T-helper 2 cell treated with Interferon-gamma antibody and Interleukin-4, amounts not matched to agents 5 μg/mL and 100 μg/mL, for 36 hours (primary cell): ENCODE measurements at regions not wholly inside any gene's neighbourhood (a gene's known extent, or its start where the extent isn't known, plus 50 kb on each side); places are given as distances from the start of the nearest gene placed in this dataset.

ENCODE experiments used
- DNase-seq: peaks from one replicate; pipeline ENCODE4 v3.0.0; 2021; ENCODE audit warnings: low spot score
- H3K27ac Mint-ChIP-seq: one replicate; pipeline ENCODE4 v1.8.0; 2021; ENCODE audit warnings: mild to moderate bottlenecking, mixed read lengths
- H3K27me3 Mint-ChIP-seq: one replicate; pipeline ENCODE4 v1.8.0; 2021; ENCODE audit warnings: low read depth, mixed read lengths
- H3K36me3 Mint-ChIP-seq: one replicate; pipeline ENCODE4 v1.8.0; 2021; ENCODE audit warnings: low read depth, mixed read lengths
- H3K4me1 Mint-ChIP-seq: one replicate; pipeline ENCODE4 v1.8.0; 2021; ENCODE audit warnings: low read depth, mixed read lengths
- H3K4me3 Mint-ChIP-seq: one replicate; pipeline ENCODE4 v1.8.0; 2022; ENCODE audit warnings: mild to moderate bottlenecking, moderate library complexity, mixed read lengths
- H3K9me3 Mint-ChIP-seq: one replicate; pipeline ENCODE4 v1.8.0; 2021; ENCODE audit warnings: mixed read lengths

DNA sequence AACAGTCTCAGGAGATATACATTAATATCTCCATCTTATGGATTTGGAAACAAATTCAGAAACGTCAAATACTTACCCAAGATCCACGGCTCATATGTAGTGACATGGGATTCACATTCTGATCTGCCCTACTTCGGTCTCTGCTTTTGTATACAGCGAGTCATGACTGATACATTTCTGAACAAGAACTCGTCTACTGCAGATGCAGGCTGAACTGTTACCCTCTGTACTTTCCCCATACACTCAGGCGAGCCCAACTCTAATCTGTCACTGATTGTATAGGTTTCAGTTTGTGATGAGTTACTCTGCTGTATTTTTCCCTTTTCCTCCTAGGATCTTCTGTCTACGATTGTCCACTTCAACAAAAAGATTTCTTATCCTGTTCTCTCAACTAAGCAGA, 441.6 kb downstream of the CCDC91 start:
- Mint-ChIP-seq H3K36me3 (no peaks in the 10 kb centered on the region), H3K9me3 (no peaks in the 10 kb centered on the region), H3K4me3 (no peak overlapping the region), H3K27ac (no peak overlapping the region), H3K27me3 (no peaks in the 10 kb centered on the region), H3K4me1 (no peaks in the 10 kb centered on the region)
- no peak for DNase-seq

- no peaks in the 10 kb centered on the region for H3K27me3 Mint-ChIP-seq
- H3K36me3 Mint-ChIP-seq, result no peaks in the 10 kb centered on the region
- no peaks in the 10 kb centered on the region for H3K4me1 Mint-ChIP-seq
- DNase-seq, result no peak
- no peak overlapping the region for H3K4me3 Mint-ChIP-seq
- no peaks in the 10 kb centered on the region for H3K9me3 Mint-ChIP-seq
- no peak overlapping the region for H3K27ac Mint-ChIP-seq
Observed at GRCh38 chr12:28640519-28640918, 450.3 kb downstream of the CCDC91 start.

GRCh38 chr12:28645436-28645835, 455.2 kb downstream of the CCDC91 start:
- H3K4me1 Mint-ChIP-seq, result no peaks in the 10 kb centered on the region
- no peak overlapping the region for H3K27ac Mint-ChIP-seq
- no peaks in the 10 kb centered on the region for H3K27me3 Mint-ChIP-seq
- no peak for DNase-seq
- no peak overlapping the region for H3K4me3 Mint-ChIP-seq
- H3K36me3 Mint-ChIP-seq, result no peaks in the 10 kb centered on the region
- H3K9me3 Mint-ChIP-seq, result no peaks in the 10 kb centered on the region

DNA sequence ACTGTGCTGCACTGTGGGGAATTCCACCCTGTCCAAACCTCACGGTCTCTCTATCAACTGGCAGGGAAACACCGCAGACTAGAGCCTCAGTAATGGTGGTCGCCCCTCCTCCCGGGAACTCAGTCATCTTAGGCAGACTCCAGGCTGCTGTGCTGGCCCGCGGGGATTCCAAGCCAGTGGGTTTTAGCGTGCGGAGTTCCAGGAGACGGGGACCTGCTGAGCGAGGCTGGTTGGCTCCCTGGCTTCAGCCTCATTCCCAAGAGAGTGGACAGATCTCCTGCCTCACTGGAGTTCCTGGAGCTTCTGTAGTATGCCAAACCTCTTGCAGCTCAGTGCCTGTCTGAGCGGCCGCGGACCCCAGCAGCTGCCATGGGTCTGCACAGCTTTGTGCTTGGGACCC, 455.6 kb downstream of the CCDC91 start:
- no peak for DNase-seq
- H3K27me3 Mint-ChIP-seq, result no peaks in the 10 kb centered on the region
- no peaks in the 10 kb centered on the region for H3K9me3 Mint-ChIP-seq
- H3K27ac Mint-ChIP-seq, result no peak overlapping the region
- H3K4me1 Mint-ChIP-seq, result no peaks in the 10 kb centered on the region
- no peak overlapping the region for H3K4me3 Mint-ChIP-seq
- no peaks in the 10 kb centered on the region for H3K36me3 Mint-ChIP-seq

GRCh38 chr12:28650906-28651305, 460.6 kb downstream of the CCDC91 start:
- H3K27me3 Mint-ChIP-seq, result no peaks in the 10 kb centered on the region
- H3K27ac Mint-ChIP-seq, result no peak overlapping the region
- no peaks in the 10 kb centered on the region for H3K4me1 Mint-ChIP-seq
- no peaks in the 10 kb centered on the region for H3K36me3 Mint-ChIP-seq
- H3K9me3 Mint-ChIP-seq, result no peaks in the 10 kb centered on the region
- no peak overlapping the region for H3K4me3 Mint-ChIP-seq
- no peak for DNase-seq

DNA sequence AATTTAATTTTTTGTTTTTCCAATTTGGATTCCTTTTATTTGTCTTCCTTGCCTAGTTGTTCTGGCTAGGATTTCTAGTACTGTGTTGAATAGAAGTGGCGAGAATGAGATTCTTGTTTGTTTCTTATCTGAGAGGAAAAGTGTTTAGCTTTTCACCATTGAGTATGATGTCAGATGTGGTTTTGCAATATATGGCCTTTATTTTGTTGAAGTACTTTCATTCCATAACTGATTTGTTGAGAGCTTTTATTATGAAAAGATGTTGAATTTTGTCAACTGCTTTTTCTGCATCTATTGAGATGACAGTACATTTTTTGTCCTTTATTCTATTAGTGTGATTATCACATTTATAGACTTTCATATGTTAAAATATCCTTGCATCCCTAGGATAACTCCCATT, 462.0 kb downstream of the CCDC91 start:
- Mint-ChIP-seq H3K4me3 (no peak overlapping the region), H3K9me3 (no peaks in the 10 kb centered on the region), H3K27me3 (no peaks in the 10 kb centered on the region), H3K36me3 (no peaks in the 10 kb centered on the region), H3K27ac (no peak overlapping the region), H3K4me1 (no peaks in the 10 kb centered on the region)
- DNase-seq, result no peak

DNA sequence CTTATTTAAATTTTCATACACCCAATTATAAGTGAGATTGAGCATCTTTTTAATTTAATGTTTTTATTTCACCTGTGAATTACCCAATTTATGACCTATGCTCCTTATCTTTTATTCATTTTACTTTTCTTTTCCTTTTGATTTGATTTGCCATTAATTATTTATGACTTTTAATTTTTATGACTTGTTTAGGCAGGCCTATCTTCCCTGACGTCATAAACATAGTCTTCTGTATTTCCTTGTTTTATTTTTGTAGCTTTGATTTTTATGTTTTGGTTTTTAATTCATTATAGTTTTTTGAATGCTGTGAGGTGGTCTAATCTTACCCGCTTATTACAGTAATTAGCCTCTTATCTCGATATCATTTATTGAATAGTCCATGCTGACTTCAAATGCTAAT, 467.1 kb upstream of the FAR2 start:
- no peak for DNase-seq
- no peaks in the 10 kb centered on the region for H3K36me3 Mint-ChIP-seq
- no peak overlapping the region for H3K27ac Mint-ChIP-seq
- H3K4me3 Mint-ChIP-seq, result no peak overlapping the region
- H3K27me3 Mint-ChIP-seq, result no peaks in the 10 kb centered on the region
- no peaks in the 10 kb centered on the region for H3K4me1 Mint-ChIP-seq
- H3K9me3 Mint-ChIP-seq, result peaks cover under 1% of the 10 kb centered on the region

- Mint-ChIP-seq H3K4me3 (no peak overlapping the region), H3K36me3 (no peaks in the 10 kb centered on the region), H3K4me1 (no peaks in the 10 kb centered on the region), H3K9me3 (no peaks in the 10 kb centered on the region), H3K27ac (no peak overlapping the region), H3K27me3 (no peaks in the 10 kb centered on the region)
- no peak for DNase-seq
Observed at GRCh38 chr12:28683366-28683765, 465.7 kb upstream of the FAR2 start.

- Mint-ChIP-seq H3K36me3 (no peaks in the 10 kb centered on the region), H3K9me3 (no peaks in the 10 kb centered on the region), H3K27ac (no peak overlapping the region), H3K4me1 (no peaks in the 10 kb centered on the region), H3K27me3 (no peaks in the 10 kb centered on the region), H3K4me3 (no peak overlapping the region)
- no peak for DNase-seq
Observed at GRCh38 chr12:28689398-28690175, 459.5 kb upstream of the FAR2 start.

DNA sequence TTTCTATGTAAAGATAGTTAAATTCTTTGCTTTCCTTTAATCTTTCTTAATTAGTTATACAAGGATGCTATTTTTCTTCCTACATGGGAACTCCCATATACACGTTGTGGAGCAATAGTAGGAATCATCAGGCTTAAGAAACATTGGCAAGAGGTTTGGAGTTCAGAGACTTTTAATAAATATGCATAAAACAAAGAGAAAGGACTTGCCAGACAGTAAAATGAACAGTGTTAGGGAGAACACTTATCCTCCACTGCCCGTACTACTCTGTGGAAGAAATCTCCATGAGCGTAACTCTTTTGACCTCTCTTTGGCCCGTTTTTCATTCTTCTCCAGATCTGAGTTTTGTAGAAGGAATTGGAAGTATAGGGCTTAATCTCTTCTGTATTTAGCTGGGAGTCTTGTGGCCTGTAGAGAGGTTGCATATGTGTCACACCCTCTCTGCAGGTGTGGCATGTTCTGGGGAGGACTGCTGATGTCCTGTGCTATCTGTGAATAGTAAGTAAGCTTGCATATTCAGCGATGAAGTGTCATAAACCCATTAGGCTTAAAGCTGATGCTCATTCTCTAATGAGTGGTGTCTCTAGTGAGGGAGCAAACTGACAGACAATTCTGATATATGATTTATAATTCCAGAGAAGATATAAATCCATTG, 455.4 kb upstream of the FAR2 start:
- H3K27me3 Mint-ChIP-seq, result no peaks in the 10 kb centered on the region
- H3K4me3 Mint-ChIP-seq, result no peak overlapping the region
- no peaks in the 10 kb centered on the region for H3K4me1 Mint-ChIP-seq
- H3K9me3 Mint-ChIP-seq, result no peaks in the 10 kb centered on the region
- H3K36me3 Mint-ChIP-seq, result no peaks in the 10 kb centered on the region
- DNase-seq, result no peak
- H3K27ac Mint-ChIP-seq, result no peak overlapping the region

GRCh38 chr12:28698553-28698952, 450.5 kb upstream of the FAR2 start:
- H3K9me3 Mint-ChIP-seq, result no peaks in the 10 kb centered on the region
- H3K36me3 Mint-ChIP-seq, result no peaks in the 10 kb centered on the region
- no peak for DNase-seq
- H3K4me3 Mint-ChIP-seq, result no peak overlapping the region
- H3K4me1 Mint-ChIP-seq, result no peaks in the 10 kb centered on the region
- no peaks in the 10 kb centered on the region for H3K27me3 Mint-ChIP-seq
- H3K27ac Mint-ChIP-seq, result no peak overlapping the region

GRCh38 chr12:28699029-28699428, 450.0 kb upstream of the FAR2 start:
- H3K9me3 Mint-ChIP-seq, result no peaks in the 10 kb centered on the region
- H3K36me3 Mint-ChIP-seq, result no peaks in the 10 kb centered on the region
- H3K4me1 Mint-ChIP-seq, result no peaks in the 10 kb centered on the region
- no peaks in the 10 kb centered on the region for H3K27me3 Mint-ChIP-seq
- no peak overlapping the region for H3K27ac Mint-ChIP-seq
- H3K4me3 Mint-ChIP-seq, result no peak overlapping the region
- no peak for DNase-seq

- H3K27ac Mint-ChIP-seq, result no peak overlapping the region
- H3K4me3 Mint-ChIP-seq, result no peak overlapping the region
- no peak for DNase-seq
- no peaks in the 10 kb centered on the region for H3K27me3 Mint-ChIP-seq
- no peaks in the 10 kb centered on the region for H3K9me3 Mint-ChIP-seq
- H3K4me1 Mint-ChIP-seq, result no peaks in the 10 kb centered on the region
- H3K36me3 Mint-ChIP-seq, result no peaks in the 10 kb centered on the region
Observed at GRCh38 chr12:28700161-28700560, 448.9 kb upstream of the FAR2 start.

DNA sequence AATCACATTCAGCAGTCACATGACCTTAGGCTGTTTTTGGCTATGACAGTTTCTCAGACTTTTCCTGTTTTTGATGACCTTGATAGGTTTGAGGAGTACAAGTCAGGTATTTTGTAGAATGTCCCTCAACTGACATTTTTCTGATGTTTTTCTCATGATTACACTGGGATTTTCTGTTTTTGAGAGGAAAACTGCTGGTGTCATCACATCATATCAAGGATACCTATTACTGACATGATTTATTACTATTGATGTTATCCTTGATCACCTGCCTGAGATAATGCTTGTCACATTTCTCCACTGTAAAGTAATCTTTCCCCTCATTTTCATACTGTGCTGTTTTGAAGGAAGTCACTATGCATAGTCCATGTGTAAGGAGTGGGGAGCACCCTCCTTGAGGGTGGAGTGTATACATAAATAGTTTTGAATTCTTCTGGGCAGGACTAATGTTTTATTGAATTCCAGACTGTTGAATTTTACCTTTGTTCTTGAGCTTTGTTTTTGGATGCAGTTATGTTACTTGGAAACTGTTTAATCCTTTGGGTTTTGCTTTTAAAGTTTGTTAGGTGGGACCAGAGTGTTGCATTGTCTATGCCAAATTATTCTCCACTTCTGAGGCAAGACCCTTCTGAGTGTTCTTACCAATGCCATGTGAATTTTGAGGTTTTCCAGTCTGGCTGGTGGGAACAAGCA, 444.5 kb upstream of the FAR2 start:
- Mint-ChIP-seq H3K36me3 (no peaks in the 10 kb centered on the region), H3K4me3 (no peak overlapping the region), H3K4me1 (no peaks in the 10 kb centered on the region), H3K27ac (no peak overlapping the region), H3K9me3 (peaks cover 4% of the 10 kb centered on the region), H3K27me3 (no peaks in the 10 kb centered on the region)
- DNase-seq, result no peak
